Stimulated activated CD8-positive, alpha-beta memory T cell treated with anti-CD3 and anti-CD28 coated beads, Interleukin-7, amount 100 ng/mL, for 24 hours (primary cell): ENCODE measurements at regions not wholly inside any gene's neighbourhood (a gene's known extent, or its start where the extent isn't known, plus 50 kb on each side); places are given as distances from the start of the nearest gene placed in this dataset.

Experiments used
- DNase-seq: peaks from one replicate; pipeline ENCODE4 v3.0.0-alpha.2; 2020; ENCODE audit warnings: low read depth

GRCh38 chr17:77474292-77474988, 333.7 kb downstream of the SEC14L1 start:
- no peak for DNase-seq

GRCh38 chr17:77475016-77475976, 334.5 kb downstream of the SEC14L1 start:
- no peak for DNase-seq

GRCh38 chr17:77476006-77476405, 335.2 kb downstream of the SEC14L1 start:
- no peak for DNase-seq

GRCh38 chr17:77476498-77476897, 335.7 kb downstream of the SEC14L1 start:
- no peak for DNase-seq

- no peak for DNase-seq
Observed at GRCh38 chr17:77476931-77477805, 336.4 kb downstream of the SEC14L1 start.

- DNase-seq, result no peak
Observed at GRCh38 chr17:77478281-77478680, 337.5 kb downstream of the SEC14L1 start.

GRCh38 chr17:77478899-77479298, 338.1 kb downstream of the SEC14L1 start:
- no peak for DNase-seq

GRCh38 chr17:77479372-77480198, 338.8 kb downstream of the SEC14L1 start:
- no peak for DNase-seq

- no peak for DNase-seq
Observed at GRCh38 chr17:77480199-77480508, 339.4 kb downstream of the SEC14L1 start.

- no peak for DNase-seq
Observed at GRCh38 chr17:77480509-77481215, 339.9 kb downstream of the SEC14L1 start.

- no peak for DNase-seq
Observed at GRCh38 chr17:77481476-77482374, 341.0 kb downstream of the SEC14L1 start.

GRCh38 chr17:77482375-77483127, 341.8 kb downstream of the SEC14L1 start:
- no peak for DNase-seq

GRCh38 chr17:77483128-77483598, 342.4 kb downstream of the SEC14L1 start:
- DNase-seq, result no peak

- no peak for DNase-seq
Observed at GRCh38 chr17:77484111-77484510, 343.3 kb downstream of the SEC14L1 start.

- DNase-seq, result no peak
Observed at GRCh38 chr17:77485089-77485833, 344.5 kb downstream of the SEC14L1 start.

- no peak for DNase-seq
Observed at GRCh38 chr17:77487211-77487629, 346.5 kb downstream of the SEC14L1 start.

- DNase-seq, result no peak
Observed at GRCh38 chr17:77487677-77488530, 347.1 kb downstream of the SEC14L1 start.
